H9 (cell line): ENCODE measurements at regions not wholly inside any gene's neighbourhood (a gene's known extent, or its start where the extent isn't known, plus 50 kb on each side); places are given as distances from the start of the nearest gene placed in this dataset.

Experiments
- DNase-seq: peaks from one replicate; pipeline ENCODE4 v3.0.0-alpha.2; 2017
- H2AFZ ChIP-seq: one replicate; pipeline ENCODE4 v1.6.1; 2013; ENCODE audit warnings: mild to moderate bottlenecking, low read length, control low read depth, moderate library complexity
- H2AK5ac ChIP-seq: 2 replicates; pipeline ENCODE4 v1.6.1; 2013; ENCODE audit warnings: low read length, control low read depth, mixed read lengths; ENCODE audit not compliant: insufficient read length
- H2BK120ac ChIP-seq: one replicate; pipeline ENCODE4 v1.6.1; 2013; ENCODE audit warnings: low read depth, mild to moderate bottlenecking, low read length, control low read depth, inconsistent platforms; ENCODE audit not compliant: poor library complexity, severe bottlenecking
- H2BK12ac ChIP-seq: 2 replicates; pipeline ENCODE4 v1.6.1; 2013; ENCODE audit warnings: low read length, control low read depth, mixed read lengths, low read depth; ENCODE audit not compliant: insufficient read length
- H2BK15ac ChIP-seq: 2 replicates; pipeline ENCODE4 v1.6.1; 2013; ENCODE audit warnings: low read depth, low read length, control low read depth
- H2BK20ac ChIP-seq: one replicate; pipeline ENCODE4 v1.6.1; 2013; ENCODE audit warnings: low read depth, mild to moderate bottlenecking, low read length, control low read depth, inconsistent platforms; ENCODE audit not compliant: poor library complexity, severe bottlenecking
- H2BK5ac ChIP-seq: 2 replicates; pipeline ENCODE4 v1.6.1; 2013; ENCODE audit warnings: low read length, control low read depth, mixed read lengths; ENCODE audit not compliant: insufficient read length
- H3K14ac ChIP-seq: 2 replicates; pipeline ENCODE4 v1.6.1; 2013; ENCODE audit warnings: low read length, control low read depth; ENCODE audit not compliant: insufficient read depth
- H3K18ac ChIP-seq: 2 replicates; pipeline ENCODE4 v1.6.1; 2013; ENCODE audit warnings: low read depth, mild to moderate bottlenecking, mixed read lengths, low read length, control low read depth; ENCODE audit not compliant: insufficient read length
- H3K23ac ChIP-seq: 2 replicates; pipeline ENCODE4 v1.6.1; 2013; ENCODE audit warnings: low read length, control low read depth, mixed read lengths, low read depth; ENCODE audit not compliant: insufficient read length
- H3K23me2 ChIP-seq: 2 replicates; pipeline ENCODE4 v1.6.1; 2013; ENCODE audit warnings: low read depth, mild to moderate bottlenecking, mixed read lengths, low read length, control low read depth; ENCODE audit not compliant: insufficient read length, poor library complexity, severe bottlenecking
- H3K27ac ChIP-seq: 2 replicates; pipeline ENCODE4 v1.5.1; 2013; ENCODE audit warnings: low read length, control low read depth, mixed read lengths, low read depth; ENCODE audit not compliant: insufficient read length
- H3K27me3 ChIP-seq: 2 replicates; pipeline ENCODE4 v1.6.1; 2013; ENCODE audit warnings: low read length, control low read depth, inconsistent platforms; ENCODE audit not compliant: insufficient read depth
- H3K4ac ChIP-seq: 2 replicates; pipeline ENCODE4 v1.6.1; 2013; ENCODE audit warnings: low read depth, mild to moderate bottlenecking, control low read depth, inconsistent platforms, low read length, moderate library complexity
- H3K4me1 ChIP-seq: 2 replicates; pipeline ENCODE4 v1.6.1; 2013; ENCODE audit warnings: low read length, control low read depth, inconsistent platforms; ENCODE audit not compliant: insufficient read depth
- H3K4me2 ChIP-seq: 2 replicates; pipeline ENCODE4 v1.6.1; 2013; ENCODE audit warnings: low read length, control low read depth, mixed read lengths; ENCODE audit not compliant: insufficient read length, insufficient read depth
- H3K56ac ChIP-seq: 2 replicates; pipeline ENCODE4 v1.6.1; 2013; ENCODE audit warnings: low read depth, mild to moderate bottlenecking, mixed read lengths, low read length, control low read depth; ENCODE audit not compliant: insufficient read length
- H3K79me1 ChIP-seq: 2 replicates; pipeline ENCODE4 v1.6.1; 2013; ENCODE audit warnings: low read depth, mild to moderate bottlenecking, moderate library complexity, low read length, control low read depth, inconsistent platforms; ENCODE audit not compliant: insufficient read depth, poor library complexity, severe bottlenecking
- H3K79me2 ChIP-seq: 2 replicates; pipeline ENCODE4 v1.6.1; 2013; ENCODE audit warnings: low read length, control low read depth, inconsistent platforms; ENCODE audit not compliant: insufficient read depth
- H3K9ac ChIP-seq: 2 replicates; pipeline ENCODE4 v1.6.1; 2013; ENCODE audit warnings: low read length, control low read depth, mixed read lengths; ENCODE audit not compliant: insufficient read length; ENCODE audit errors: extremely low read depth
- H3K9me3 ChIP-seq: one replicate; pipeline ENCODE4 v1.6.1; 2013; ENCODE audit warnings: low read depth, low read length, inconsistent platforms; ENCODE audit not compliant: control insufficient read depth
- H3T11ph ChIP-seq: one replicate; pipeline ENCODE4 v1.6.1; 2013; ENCODE audit warnings: mild to moderate bottlenecking, low read length, control low read depth, inconsistent platforms
- H4K20me1 ChIP-seq: one replicate; pipeline ENCODE4 v1.6.1; 2013; ENCODE audit not compliant: control insufficient read depth, insufficient read length, insufficient read depth
- H4K5ac ChIP-seq: 2 replicates; pipeline ENCODE4 v1.6.1; 2013; ENCODE audit warnings: low read depth, mild to moderate bottlenecking, mixed read lengths, low read length, control low read depth; ENCODE audit not compliant: insufficient read length
- H4K8ac ChIP-seq: replicated peaks from 2 replicates; pipeline ENCODE4 v1.6.1; 2013; ENCODE audit warnings: low read length, control low read depth, mixed read lengths, low read depth; ENCODE audit not compliant: insufficient read length
- H4K91ac ChIP-seq: 2 replicates; pipeline ENCODE4 v1.6.1; 2013; ENCODE audit warnings: low read depth, mild to moderate bottlenecking, moderate library complexity, mixed read lengths, low read length, control low read depth; ENCODE audit not compliant: insufficient read length
- H3K27ac Mint-ChIP-seq, 3 experiments: 2 replicates in 2 of 3; 3 replicates in 1 of 3; pipeline ENCODE4 v1.8.0; 2020 to 2021; ENCODE audit warnings: mixed read lengths in 3 of 3, mild to moderate bottlenecking in 1 of 3, moderate library complexity in 1 of 3
- H3K27me3 Mint-ChIP-seq: 2 replicates; pipeline ENCODE4 v1.8.0; 2021; ENCODE audit warnings: low read depth, mild to moderate bottlenecking, moderate library complexity, mixed read lengths
- H3K36me3 Mint-ChIP-seq, 3 experiments: 2 replicates in 2 of 3; 3 replicates in 1 of 3; pipeline ENCODE4 v1.8.0; 2020 to 2021; ENCODE audit warnings: low read depth in 3 of 3, mixed read lengths in 3 of 3; ENCODE audit not compliant: insufficient read depth in 1 of 3
- H3K4me1 Mint-ChIP-seq, 2 experiments: 2 replicates each; pipeline ENCODE4 v1.8.0; 2020; ENCODE audit warnings: mixed read lengths in 2 of 2
- H3K4me3 Mint-ChIP-seq, 2 experiments: 2 replicates in 1 of 2; 3 replicates in 1 of 2; pipeline ENCODE4 v1.8.0; 2020 to 2021; ENCODE audit warnings: mild to moderate bottlenecking in 2 of 2, mixed read lengths in 2 of 2, moderate library complexity in 1 of 2
- H3K9me3 Mint-ChIP-seq, 2 experiments: 2 replicates in 1 of 2; 3 replicates in 1 of 2; pipeline ENCODE4 v1.8.0; 2020; ENCODE audit warnings: mild to moderate bottlenecking in 2 of 2, mixed read lengths in 2 of 2, moderate library complexity in 1 of 2
- CTCF ChIP-seq: fragments of 200-600 bp; sonication (generic); conservative IDR thresholded peaks from 3 replicates; pipeline ENCODE4 v1.8.0; 2021; ENCODE audit warnings: antibody characterized with exemption, mild to moderate bottlenecking

- H3K36me3 Mint-ChIP-seq, result no peaks in the 10 kb centered on the region; a peak in 1 of 7 replicates
- Histone ChIP-seq H2BK120ac (no peak overlapping the region), H3K23ac (no peak overlapping the region), H2AK5ac (no peak overlapping the region), H2BK15ac (no peak overlapping the region), H3K23me2 (no peaks in the 10 kb centered on the region), H3K27ac (no peak overlapping the region), H3K18ac (no peak overlapping the region), H3K56ac (no peak overlapping the region), H3K4me2 (no peak overlapping the region), H2AFZ (no peak overlapping the region), H3K79me2 (no peaks in the 10 kb centered on the region), H3K9ac (no peak overlapping the region), H3K4ac (no peak overlapping the region), H3T11ph (no peak overlapping the region), H3K4me1 (no peaks in the 10 kb centered on the region), H4K91ac (no peak overlapping the region), H3K79me1 (no peaks in the 10 kb centered on the region), H2BK5ac (no peak overlapping the region), H3K14ac (no peak overlapping the region), H3K9me3 (no peaks in the 10 kb centered on the region), H2BK12ac (no peak overlapping the region), H2BK20ac (no peak overlapping the region), H4K8ac (no peak overlapping the region), H4K5ac (no peak overlapping the region), H4K20me1 (no peaks in the 10 kb centered on the region), H3K27me3 (no peaks in the 10 kb centered on the region)
- H3K4me3 Mint-ChIP-seq, result no peak overlapping the region
- 0 out of 5 replicates have a peak, but pooled peaks cover 1 to 4% of the 10 kb centered on the region in 2 experiments for H3K9me3 Mint-ChIP-seq
- no peak for TF ChIP-seq CTCF
- peaks cover under 1% of the 10 kb centered on the region; the same call in 1 of the 2 replicates for H3K27me3 Mint-ChIP-seq
- DNase-seq, result no peak
- H3K27ac Mint-ChIP-seq, result no peak overlapping the region
- H3K4me1 Mint-ChIP-seq, result no peaks in the 10 kb centered on the region
These were observed 302.8 kb upstream of the IL12A start for GRCh38 chr3:159685801-159686200.
